IMR-90 (cell line): ENCODE measurements at regions not wholly inside any gene's neighbourhood (a gene's known extent, or its start where the extent isn't known, plus 50 kb on each side); places are given as distances from the start of the nearest gene placed in this dataset.

Experiments
- ATAC-seq: fragments of 200-7000 bp; cut with Tn5 transposase; 2 replicates; pipeline ENCODE4 v1.9.1; 2020; ENCODE audit warnings: low read depth, mild to moderate bottlenecking, moderate library complexity
- BruUV-seq: library from RNA; stranded (reverse); fragments of 400-500 nt; replicated peaks from 2 replicates; lab custom pipeline; 2021; lab: Mats Ljungman, UMichigan
- CTCF ChIA-PET: fragments of 300-600 bp; formaldehyde crosslinking; extraction: SDS; loops from one replicate; lab custom pipeline; 2021; ENCODE audit warnings: antibody characterized with exemption; lab: Yijun Ruan, JAX
- POLR2A ChIA-PET: fragments of 300-600 bp; sonication (Branson Sonifier 250); formaldehyde crosslinking; loops from one replicate; lab custom pipeline; 2022; ENCODE audit warnings: antibody characterized with exemption; ENCODE audit not compliant: unreplicated experiment; lab: Charles Lee
- DNase-seq: peaks from one replicate; pipeline ENCODE4 v3.0.0; 2013
- H2AFZ ChIP-seq: replicated peaks from 2 replicates; pipeline ENCODE3; 2013; ENCODE audit warnings: low read length, mild to moderate bottlenecking; ENCODE audit not compliant: poor library complexity
- H2AK5ac ChIP-seq: 2 replicates; pipeline ENCODE4 v1.6.1; 2013; ENCODE audit warnings: low read depth, low read length, inconsistent platforms
- H2AK9ac ChIP-seq: replicated peaks from 2 replicates; pipeline ENCODE3; 2013; ENCODE audit warnings: mild to moderate bottlenecking, low read depth, low read length, moderate library complexity; ENCODE audit not compliant: poor library complexity
- H2BK120ac ChIP-seq: 2 replicates; pipeline ENCODE4 v1.6.1; 2013; ENCODE audit warnings: low read depth, low read length, inconsistent platforms
- H2BK15ac ChIP-seq: 3 replicates; pipeline ENCODE4 v1.6.1; 2013; ENCODE audit warnings: low read depth, low read length, inconsistent platforms
- H2BK20ac ChIP-seq: 2 replicates; pipeline ENCODE4 v1.6.1; 2013; ENCODE audit warnings: low read depth, mild to moderate bottlenecking, inconsistent platforms, low read length, moderate library complexity
- H2BK5ac ChIP-seq: 2 replicates; pipeline ENCODE4 v1.6.1; 2013; ENCODE audit warnings: mild to moderate bottlenecking, low read depth, low read length, inconsistent platforms; ENCODE audit not compliant: poor library complexity, severe bottlenecking
- H3K14ac ChIP-seq: replicated peaks from 2 replicates; pipeline ENCODE4 v1.6.1; 2013; ENCODE audit warnings: low read depth, low read length, inconsistent platforms
- H3K18ac ChIP-seq: 2 replicates; pipeline ENCODE4 v1.6.1; 2013; ENCODE audit warnings: low read depth, low read length, control low read depth
- H3K23ac ChIP-seq: 2 replicates; pipeline ENCODE4 v1.6.1; 2013; ENCODE audit warnings: low read depth, low read length, inconsistent platforms
- H3K27ac ChIP-seq: 2 replicates; pipeline ENCODE4 v1.5.1; 2013; ENCODE audit warnings: mild to moderate bottlenecking, control low read depth, low read length; ENCODE audit not compliant: insufficient read depth
- H3K27me3 ChIP-seq: 2 replicates; pipeline ENCODE4 v1.6.1; 2013; ENCODE audit warnings: low read length; ENCODE audit not compliant: control insufficient read depth, insufficient read depth
- H3K36me3 ChIP-seq: 2 replicates; pipeline ENCODE4 v1.6.1; 2013; ENCODE audit warnings: low read length, mixed read lengths; ENCODE audit not compliant: control insufficient read depth, insufficient read depth
- H3K4ac ChIP-seq: 2 replicates; pipeline ENCODE4 v1.6.1; 2013; ENCODE audit warnings: low read depth, low read length, inconsistent platforms
- H3K4me1 ChIP-seq: 2 replicates; pipeline ENCODE4 v1.6.1; 2013; ENCODE audit warnings: low read length, mixed read lengths; ENCODE audit not compliant: control insufficient read depth, insufficient read depth
- H3K4me2 ChIP-seq: 2 replicates; pipeline ENCODE4 v1.6.1; 2013; ENCODE audit warnings: low read depth, mild to moderate bottlenecking, control low read depth, low read length, moderate library complexity
- H3K4me3 ChIP-seq: 2 replicates; pipeline ENCODE4 v1.5.1; 2013; ENCODE audit warnings: low read depth, mild to moderate bottlenecking, control low read depth, low read length, moderate library complexity; ENCODE audit not compliant: insufficient read depth
- H3K56ac ChIP-seq: 2 replicates; pipeline ENCODE4 v1.6.1; 2013; ENCODE audit warnings: low read length, inconsistent platforms; ENCODE audit not compliant: insufficient read depth; ENCODE audit errors: extremely low read depth
- H3K79me1 ChIP-seq, 2 experiments: 2 replicates each; pipeline ENCODE4 v1.6.1; 2013; ENCODE audit warnings: low read length in 2 of 2, inconsistent platforms in 1 of 2, low read depth in 1 of 2
- H3K9ac ChIP-seq: 2 replicates; pipeline ENCODE4 v1.6.1; 2013; ENCODE audit warnings: low read depth, low read length, control low read depth
- H3K9me1 ChIP-seq: 2 replicates; pipeline ENCODE4 v1.6.1; 2013; ENCODE audit warnings: low read length, inconsistent platforms; ENCODE audit not compliant: insufficient read depth
- H3K9me3 ChIP-seq: 2 replicates; pipeline ENCODE4 v1.6.1; 2013; ENCODE audit warnings: low read length; ENCODE audit not compliant: control insufficient read depth, insufficient read depth
- H4K20me1 ChIP-seq: 2 replicates; pipeline ENCODE4 v1.6.1; 2013; ENCODE audit warnings: low read length, inconsistent platforms; ENCODE audit not compliant: insufficient read depth
- H4K5ac ChIP-seq: 2 replicates; pipeline ENCODE4 v1.6.1; 2013; ENCODE audit warnings: mild to moderate bottlenecking, low read depth, low read length, control low read depth
- H4K8ac ChIP-seq, 2 experiments: 2 replicates each; pipeline ENCODE4 v1.6.1; 2013; ENCODE audit warnings: low read depth in 2 of 2, low read length in 2 of 2, control low read depth in 1 of 2, inconsistent platforms in 1 of 2
- H4K91ac ChIP-seq: 2 replicates; pipeline ENCODE4 v1.6.1; 2013; ENCODE audit warnings: low read depth, low read length, inconsistent platforms; ENCODE audit not compliant: insufficient read depth
- CEBPB ChIP-seq: IDR thresholded peaks from 2 replicates; pipeline ENCODE4 v1.6.1; 2012; ENCODE audit warnings: low read depth, low read length, improper control_type of control experiment
- SMC3 ChIP-seq: fragments of 150-350 bp; IDR thresholded peaks from 2 replicates; pipeline ENCODE4 v1.6.1; 2016; ENCODE audit warnings: low read depth, mild to moderate bottlenecking, antibody characterized with exemption, low read length, moderate library complexity
- WGBS, 2 experiments: methylation state at CpG; one replicate each; pipeline versions ENCODE4 v1.1.5 to v1.1.7; 2013; ENCODE audit warnings: missing lambda C conversion rate in 2 of 2; ENCODE audit not compliant: insufficient read length in 1 of 2; ENCODE audit errors: extremely low coverage in 2 of 2; 5-methylcytosine and 5-hydroxymethylcytosine counted together
- dilution Hi-C: fragments of 300-500 bp; cut with HindIII; formaldehyde crosslinking; loops from one replicate; pipeline ENCODE4 v1.14.3; 2018; ENCODE audit warnings: low sequenced_read_pairs; ENCODE audit not compliant: unreplicated experiment
- in situ Hi-C: fragments of 300-500 bp; cut with MboI; formaldehyde crosslinking; loops from 3 replicates; pipeline ENCODE4 v1.14.3; 2019; ENCODE audit warnings: low sequenced_read_pairs, inconsistent platforms, mixed read lengths
- intact Hi-C: fragments of 100-400 bp; cut with micrococcal nuclease; formaldehyde crosslinking; loops from 2 replicates; pipeline ENCODE4 v1.10.0; 2022

DNA sequence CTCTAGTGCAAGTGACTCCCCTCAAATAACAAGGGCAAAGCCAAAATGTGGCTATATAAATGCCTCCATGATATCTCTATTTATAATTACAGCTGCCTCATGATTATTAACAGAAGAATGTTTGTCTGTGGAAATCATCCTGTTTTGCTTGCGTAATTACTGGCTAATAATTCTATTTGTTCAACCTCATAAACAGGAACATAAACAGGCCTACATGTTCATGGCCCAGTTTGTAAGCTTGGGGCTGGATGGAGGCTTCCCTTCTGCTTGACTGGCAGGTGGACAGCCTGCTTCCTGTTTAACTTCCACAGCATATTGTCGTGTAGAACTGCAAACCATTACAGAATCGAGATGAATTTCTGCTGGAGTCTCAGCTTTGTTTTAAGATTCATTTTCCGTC, 766.0 kb upstream of the MAP3K7 start:
- no peak overlapping the region for H4K5ac ChIP-seq
- H3K27me3 ChIP-seq: no peaks in the 10 kb centered on the region
- no peak overlapping the region for H2AK5ac ChIP-seq
- intact Hi-C loops: no loop called here
- H4K91ac ChIP-seq: no peak overlapping the region
- no peaks in the 10 kb centered on the region for H4K20me1 ChIP-seq
- H3K4me2 ChIP-seq: no peak overlapping the region
- DNase-seq: no peak
- WGBS, 2 experiments: no CpG with 5 or more reads among the region's 4 CpGs
- dilution Hi-C loops: no loop called here
- H3K56ac ChIP-seq: no peak overlapping the region
- no peak overlapping the region for H3K9ac ChIP-seq
- H4K8ac ChIP-seq: no peak overlapping the region
- no peaks in the 10 kb centered on the region for H3K9me1 ChIP-seq
- H3K4me1 ChIP-seq: no peaks in the 10 kb centered on the region
- TF ChIP-seq SMC3 (no peak), CEBPB (0 out of 2 replicates have a peak, but pooled peaks have one; percentile 24)
- ChIA-PET POLR2A (no interaction called here), CTCF (no interaction called here)
- no peak overlapping the region for H3K23ac ChIP-seq
- no peak for ATAC-seq
- H2BK15ac ChIP-seq: no peak overlapping the region
- no peak overlapping the region for H3K27ac ChIP-seq
- no peak overlapping the region for H3K18ac ChIP-seq
- H2BK120ac ChIP-seq: no peak overlapping the region
- no peaks in the 10 kb centered on the region for H3K36me3 ChIP-seq
- H2AFZ ChIP-seq: no peak overlapping the region
- no peak overlapping the region for H2BK20ac ChIP-seq
- no peak overlapping the region for H2AK9ac ChIP-seq
- H3K9me3 ChIP-seq: no peaks in the 10 kb centered on the region
- in situ Hi-C loops: no loop called here
- no peak overlapping the region for H3K14ac ChIP-seq
- no peak overlapping the region for H3K4me3 ChIP-seq
- H3K4ac ChIP-seq: no peak overlapping the region
- no TSS peak for BruUV-seq
- no peak overlapping the region for H2BK5ac ChIP-seq
- no peaks in the 10 kb centered on the region for H3K79me1 ChIP-seq
